H1 (cell line): ENCODE measurements at regions not wholly inside any gene's neighbourhood (a gene's known extent, or its start where the extent isn't known, plus 50 kb on each side); places are given as distances from the start of the nearest gene placed in this dataset.

Source experiments
- CTCF ChIA-PET: fragments of 300-600 bp; sonication (Branson Sonifier 250); formaldehyde crosslinking; loops from one replicate; lab custom pipeline; 2021; ENCODE audit not compliant: partially characterized antibody; lab: Charles Lee
- POLR2A ChIA-PET: fragments of 300-600 bp; sonication (Branson Sonifier 250); formaldehyde crosslinking; loops from one replicate; lab custom pipeline; 2021; ENCODE audit warnings: inconsistent platforms; ENCODE audit not compliant: partially characterized antibody; lab: Charles Lee
- DNase-seq, 2 experiments: peaks; one replicate each; pipeline versions ENCODE4 v3.0.0 to v3.0.0-alpha.2; 2010 to 2022; ENCODE audit warnings: low spot score in 2 of 2, low read depth in 1 of 2, mixed read lengths in 1 of 2
- FAIRE-seq: peaks from 2 replicates; lab custom pipeline; 2011; peaks lifted over from hg19 to GRCh38; lab: Jason Lieb, UNC
- H2AFZ ChIP-seq: 2 replicates; pipeline ENCODE4 v1.8.1; 2012; ENCODE audit warnings: low read length, inconsistent platforms
- H2AK5ac ChIP-seq: 2 replicates; pipeline ENCODE4 v1.6.1; 2013; ENCODE audit warnings: low read depth, low read length
- H2BK120ac ChIP-seq: replicated peaks from 2 replicates; pipeline ENCODE3; 2013; ENCODE audit warnings: low read depth, low read length, inconsistent platforms
- H2BK12ac ChIP-seq: 2 replicates; pipeline ENCODE4 v1.6.1; 2013; ENCODE audit warnings: low read depth, low read length
- H2BK15ac ChIP-seq: 2 replicates; pipeline ENCODE4 v1.6.1; 2013; ENCODE audit warnings: low read length
- H2BK20ac ChIP-seq: 2 replicates; pipeline ENCODE4 v1.6.1; 2013; ENCODE audit warnings: low read length
- H2BK5ac ChIP-seq: 2 replicates; pipeline ENCODE4 v1.6.1; 2013; ENCODE audit warnings: low read depth, low read length
- H3K14ac ChIP-seq: 2 replicates; pipeline ENCODE4 v1.6.1; 2013; ENCODE audit warnings: inconsistent platforms; ENCODE audit not compliant: insufficient read length
- H3K18ac ChIP-seq: 2 replicates; pipeline ENCODE4 v1.6.1; 2013; ENCODE audit warnings: low read length; ENCODE audit errors: extremely low read depth
- H3K23ac ChIP-seq: 2 replicates; pipeline ENCODE4 v1.6.1; 2013; ENCODE audit warnings: inconsistent platforms; ENCODE audit not compliant: insufficient read length
- H3K23me2 ChIP-seq: 2 replicates; pipeline ENCODE4 v1.6.1; 2013; ENCODE audit warnings: low read depth, low read length
- H3K27ac ChIP-seq: 2 replicates; pipeline ENCODE4 v1.6.1; 2011; ENCODE audit warnings: low read depth, low read length, inconsistent platforms
- H3K27me3 ChIP-seq, 4 experiments: replicated peaks in 1 of 4; 1 replicate in 1 of 4; 2 replicates in 3 of 4; pipeline versions ENCODE4 v1.6.1 to v1.8.1; 2011 to 2013; ENCODE audit warnings: low read length in 3 of 4, mild to moderate bottlenecking in 3 of 4, inconsistent platforms in 2 of 4, mixed read lengths in 2 of 4, moderate library complexity in 1 of 4; ENCODE audit not compliant: control insufficient read depth in 3 of 4, insufficient read depth in 3 of 4; ENCODE audit errors: extremely low read depth in 1 of 4
- H3K36me3 ChIP-seq, 4 experiments: 2 replicates each; pipeline versions ENCODE4 v1.6.1 to v1.8.1; 2011 to 2013; ENCODE audit warnings: mild to moderate bottlenecking in 4 of 4, low read length in 3 of 4, moderate library complexity in 2 of 4, control low read depth in 1 of 4, inconsistent platforms in 1 of 4; ENCODE audit not compliant: insufficient read depth in 4 of 4, control insufficient read depth in 2 of 4
- H3K4ac ChIP-seq: replicated peaks from 2 replicates; pipeline ENCODE3; 2013; ENCODE audit warnings: low read length, low read depth, mixed read lengths, inconsistent platforms; ENCODE audit not compliant: insufficient read length
- H3K4me1 ChIP-seq, 4 experiments: replicated peaks in 1 of 4; 1 replicate in 1 of 4; 2 replicates in 3 of 4; pipeline versions ENCODE4 v1.6.1 to v1.8.1; 2011 to 2013; ENCODE audit warnings: low read length in 3 of 4, inconsistent platforms in 2 of 4, mixed read lengths in 1 of 4; ENCODE audit not compliant: insufficient read depth in 4 of 4, control insufficient read depth in 3 of 4
- H3K4me2 ChIP-seq, 2 experiments: 2 replicates each; pipeline versions ENCODE4 v1.6.1 to v1.8.1; 2011 to 2013; ENCODE audit warnings: low read depth in 2 of 2, low read length in 2 of 2, control low read depth in 1 of 2, inconsistent platforms in 1 of 2, mild to moderate bottlenecking in 1 of 2; ENCODE audit not compliant: insufficient read depth in 1 of 2
- H3K4me3 ChIP-seq, 4 experiments: fragments of 200-600, 300-600 bp in 1 of 4; sonication (generic), shearing (Covaris generic), sonication (Bioruptor Twin) in 1 of 4; 2 replicates each; pipeline versions ENCODE4 v1.5.1 to v1.8.1; 2011 to 2016; ENCODE audit warnings: low read length in 4 of 4, low read depth in 3 of 4, control low read depth in 2 of 4, inconsistent platforms in 2 of 4, mild to moderate bottlenecking in 2 of 4, mixed read lengths in 1 of 4, moderate library complexity in 1 of 4; ENCODE audit not compliant: insufficient read depth in 2 of 4; ENCODE audit errors: extremely low read depth in 1 of 4
- H3K56ac ChIP-seq: replicated peaks from 2 replicates; pipeline ENCODE3; 2013; ENCODE audit warnings: low read depth, mild to moderate bottlenecking, mixed read lengths, low read length, inconsistent platforms; ENCODE audit not compliant: insufficient read length
- H3K79me1 ChIP-seq: 2 replicates; pipeline ENCODE4 v1.6.1; 2013; ENCODE audit warnings: low read depth, low read length, control low read depth
- H3K79me2 ChIP-seq, 2 experiments: 2 replicates each; pipeline versions ENCODE4 v1.6.1 to v1.8.1; 2012 to 2013; ENCODE audit warnings: low read length in 2 of 2, mild to moderate bottlenecking in 2 of 2, inconsistent platforms in 1 of 2; ENCODE audit not compliant: insufficient read depth in 2 of 2, control insufficient read depth in 1 of 2
- H3K9ac ChIP-seq, 4 experiments: replicated peaks in 1 of 4; 1 replicate in 1 of 4; 2 replicates in 3 of 4; pipeline versions ENCODE4 v1.6.1 to v1.8.1; 2011 to 2013; ENCODE audit warnings: low read depth in 3 of 4, low read length in 3 of 4, control low read depth in 2 of 4, mild to moderate bottlenecking in 2 of 4, moderate library complexity in 2 of 4, inconsistent platforms in 1 of 4; ENCODE audit errors: extremely low read depth in 1 of 4
- H3K9me3 ChIP-seq, 2 experiments: 2 replicates each; pipeline versions ENCODE4 v1.6.1 to v1.8.1; 2012 to 2013; ENCODE audit warnings: mild to moderate bottlenecking in 2 of 2, moderate library complexity in 2 of 2, control low read depth in 1 of 2, inconsistent platforms in 1 of 2, low read depth in 1 of 2, low read length in 1 of 2, mixed read lengths in 1 of 2; ENCODE audit not compliant: insufficient read depth in 2 of 2
- H4K20me1 ChIP-seq, 2 experiments: replicated peaks in 1 of 2; 2 replicates each; pipeline versions ENCODE3 to v1.8.1; 2011 to 2013; ENCODE audit warnings: inconsistent platforms in 2 of 2, low read length in 2 of 2, mild to moderate bottlenecking in 1 of 2; ENCODE audit not compliant: insufficient read depth in 2 of 2, control insufficient read depth in 1 of 2
- H4K5ac ChIP-seq: 2 replicates; pipeline ENCODE4 v1.6.1; 2013; ENCODE audit warnings: low read length, low read depth, mixed read lengths, inconsistent platforms; ENCODE audit not compliant: insufficient read length
- H4K8ac ChIP-seq: 2 replicates; pipeline ENCODE4 v1.8.0; 2013; ENCODE audit warnings: mild to moderate bottlenecking, moderate library complexity, low read length, inconsistent platforms; ENCODE audit not compliant: insufficient read depth; ENCODE audit errors: extremely low read depth
- H4K91ac ChIP-seq: replicated peaks from 2 replicates; pipeline ENCODE3; 2013; ENCODE audit warnings: low read length, mixed read lengths, inconsistent platforms; ENCODE audit not compliant: insufficient read length
- ASH2L ChIP-seq: fragments of 200-600, 300-600 bp; sonication (generic); IDR thresholded peaks from one replicate; pipeline ENCODE4 v1.7.1; 2017; ENCODE audit warnings: low read length
- CEBPB ChIP-seq: IDR thresholded peaks from 2 replicates; pipeline ENCODE4 v1.6.1; 2012; ENCODE audit warnings: low read depth, low read length
- SIN3A ChIP-seq, 2 experiments: IDR thresholded peaks in 1 of 2; conservative IDR thresholded peaks in 1 of 2; 2 replicates each; pipeline ENCODE4 v1.6.1; 2011 to 2012; ENCODE audit warnings: low read length in 2 of 2, improper control_type of control experiment in 1 of 2, low read depth in 1 of 2, mild to moderate bottlenecking in 1 of 2
- WGBS, 2 experiments: shearing (Covaris generic) in 1 of 2; methylation state at CpG; one replicate each; pipeline versions ENCODE4 v1.1.6 to v1.1.7; 2013 to 2015; ENCODE audit warnings: low lambda C conversion rate in 2 of 2, mixed read lengths in 2 of 2, inconsistent platforms in 1 of 2, low coverage in 1 of 2, missing lambda C conversion rate in 1 of 2; ENCODE audit not compliant: insufficient replicate concordance in 2 of 2, insufficient coverage in 1 of 2, insufficient read length in 1 of 2; ENCODE audit errors: extremely low coverage in 1 of 2, missing lambda C conversion rate in 1 of 2; 5-methylcytosine and 5-hydroxymethylcytosine counted together

DNA sequence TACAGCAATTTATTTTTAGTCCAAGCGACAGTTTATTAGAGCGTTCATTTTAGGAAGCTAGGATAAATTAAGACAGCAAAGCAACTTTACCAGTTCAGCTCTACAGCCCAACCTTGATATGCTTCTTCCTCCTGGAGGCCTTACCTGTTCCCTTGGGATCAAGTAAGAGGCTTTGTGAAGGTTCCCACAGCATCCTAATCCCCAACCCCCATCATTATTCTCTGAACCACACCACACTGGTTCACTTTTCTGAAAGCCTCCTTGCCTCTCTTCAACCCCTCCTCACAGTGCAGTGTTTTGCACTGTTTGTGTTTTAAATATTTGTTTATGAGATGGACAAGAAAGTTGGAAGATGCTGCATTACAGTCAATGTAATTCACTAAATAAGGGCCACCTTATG, 126.3 kb upstream of the CXADR start:
- Histone ChIP-seq H3K18ac (no peak overlapping the region; the same call in 1 of the 2 replicates), H3K27me3 (no peaks in the 10 kb centered on the region), H2AFZ (peak overlapping the region; percentile 56), H3K4ac (no peak overlapping the region), H3K4me1 (peaks cover 0 to 4% (median 1%) of the 10 kb centered on the region in 4 experiments; a peak in 2 of 7 replicates), H3K4me2 (0 out of 4 replicates have a peak overlapping the region, but pooled peaks have one; percentile 3), H3K9ac (no peak overlapping the region), H2BK120ac (no peak overlapping the region), H4K91ac (no peak overlapping the region), H2BK12ac (peak overlapping the region; percentile 31; the same call in 1 of the 2 replicates), H2BK20ac (no peak overlapping the region), H3K27ac (no peak overlapping the region; the same call in 1 of the 2 replicates), H4K20me1 (no peaks in the 10 kb centered on the region), H2AK5ac (no peak overlapping the region), H3K14ac (no peak overlapping the region), H2BK5ac (no peak overlapping the region), H2BK15ac (no peak overlapping the region), H4K5ac (no peak overlapping the region), H3K36me3 (no peaks in the 10 kb centered on the region), H3K79me1 (no peaks in the 10 kb centered on the region), H3K23ac (no peak overlapping the region), H3K9me3 (no peaks in the 10 kb centered on the region), H3K56ac (no peak overlapping the region), H3K23me2 (no peaks in the 10 kb centered on the region), H3K79me2 (no peaks in the 10 kb centered on the region), H4K8ac (no peak overlapping the region), H3K4me3 (peak overlapping the region in 1 of 4 experiments; percentile 5; a peak in 1 of 8 replicates)
- POLR2A ChIA-PET: interaction anchor here (0.7 to 2.9 kb wide), 4 partner anchors 15 to 199 kb away, joined by 3 to 11 read pairs (median 4); partner anchors contain the start of gene CXADR
- WGBS, 2 experiments: 46% methylated on average over 2 of the region's 2 CpGs; no CpG with 5 or more reads in 1 of the 2 experiments
- DNase-seq (no peak), FAIRE-seq (no peak)
- peak; percentile 61; the same call in 1 of the 2 replicates for TF ChIP-seq CEBPB
- TF ChIP-seq SIN3A (conservative IDR thresholded peaks at IDR 0.05 in 1 of 2, IDR thresholded peaks at IDR 0.05 in 1 of 2; ENCODE audit: low read depth in 1 of 2, low read length in 2 of 2): no peak
- peak; percentile 32 for TF ChIP-seq ASH2L
- CTCF ChIA-PET: interaction anchor here (0.6 to 4.6 kb wide), 25 partner anchors 14 to 555 kb away, joined by 3 to 34 read pairs (median 5); partner anchors contain the start of gene CXADR
